Head of caudate nucleus (tissue), 42 donors: ENCODE measurements at regions not wholly inside any gene's neighbourhood (a gene's known extent, or its start where the extent isn't known, plus 50 kb on each side); places are given as distances from the start of the nearest gene placed in this dataset.
A peak's percentile ranks its signal among the peaks of the same experiment; 100 is the strongest.
"Not testable (repeated sequence)": the region's sequence is repeated elsewhere in the genome, so short reads cannot be mapped to it uniquely, and the experiment has no call there.

ENCODE experiments used
- DNase-seq, 42 donors: peaks; one replicate each; pipeline versions ENCODE4 v3.0.0 to v3.0.0-alpha.2; 2020 to 2021; ENCODE audit warnings: mixed read lengths in 7 of 42
- intact Hi-C: fragments of 100-400 bp; cut with DNase I; formaldehyde crosslinking; loops from one replicate; pipeline ENCODE4 v1.15.0; 2022

GRCh38 chr9:126157826-126158587, 168.6 kb upstream of the MVB12B start:
- DNase-seq: peak in 5 of 42 donors; percentile 15 to 40 (median 28)
- intact Hi-C loops: no loop called here

- intact Hi-C loops: no loop called here
- DNase-seq: peak in 4 of 42 donors; percentile 8 to 31 (median 18)
Observed at GRCh38 chr9:126158588-126159429, 167.8 kb upstream of the MVB12B start.

- peak in 2 of 42 donors; percentile 21 to 22 for DNase-seq
- intact Hi-C loops: no loop called here
Observed at GRCh38 chr9:126159430-126160060, 167.1 kb upstream of the MVB12B start.

GRCh38 chr9:126160067-126160853, 166.4 kb upstream of the MVB12B start:
- intact Hi-C loops: no loop called here
- DNase-seq: peak in 2 of 42 donors; percentile 4 to 17

- DNase-seq: no peak
- intact Hi-C loops: no loop called here
Observed at GRCh38 chr9:126160854-126161329, 165.7 kb upstream of the MVB12B start.

GRCh38 chr9:126162611-126163381, 163.8 kb upstream of the MVB12B start:
- peak in 5 of 42 donors; percentile 12 to 35 (median 33) for DNase-seq
- intact Hi-C loops: no loop called here

GRCh38 chr9:126164796-126165525, 161.7 kb upstream of the MVB12B start:
- intact Hi-C loops: no loop called here
- peak; percentile 36 to 93 (median 74) for DNase-seq

- DNase-seq: peak in 6 of 42 donors; percentile 6 to 30 (median 16)
- intact Hi-C loops: no loop called here
Observed at GRCh38 chr9:126165755-126166154, 160.9 kb upstream of the MVB12B start.

GRCh38 chr9:126166291-126166690, 160.3 kb upstream of the MVB12B start:
- intact Hi-C loops: no loop called here
- DNase-seq: peak in 2 of 42 donors; percentile 11 to 13

- peak in 3 of 42 donors; percentile 6 to 26 (median 15) for DNase-seq
Observed at GRCh38 chr9:126166866-126167265, 159.8 kb upstream of the MVB12B start.

GRCh38 chr9:126169736-126170135, 156.9 kb upstream of the MVB12B start:
- peak in 2 of 42 donors; percentile 12 to 25 for DNase-seq
- intact Hi-C loops: no loop called here

More at GRCh38 chr9:126166866-126167265, 159.8 kb upstream of the MVB12B start:
- intact Hi-C loops: no loop called here

GRCh38 chr9:126170286-126170823, 156.3 kb upstream of the MVB12B start:
- intact Hi-C loops: no loop called here
- DNase-seq: peak in 1 of 42 donors; percentile 21

- DNase-seq: peak in 2 of 42 donors; percentile 19 to 33
- intact Hi-C loops: no loop called here
Observed at GRCh38 chr9:126171641-126172040, 155.0 kb upstream of the MVB12B start.

- peak in 1 of 42 donors; percentile 14 for DNase-seq
- intact Hi-C loops: no loop called here
Observed at GRCh38 chr9:126173401-126173800, 153.2 kb upstream of the MVB12B start.

- intact Hi-C loops: no loop called here
- DNase-seq: peak in 2 of 42 donors; percentile 14 to 20
Observed at GRCh38 chr9:126173929-126174328, 152.7 kb upstream of the MVB12B start.

- peak in 4 of 42 donors; percentile 21 to 45 (median 37) for DNase-seq
- intact Hi-C loops: no loop called here
Observed at GRCh38 chr9:126183266-126183665, 143.4 kb upstream of the MVB12B start.

GRCh38 chr9:126190994-126191393, 135.6 kb upstream of the MVB12B start:
- intact Hi-C loops, DNase-seq: not testable (repeated sequence)
